ENCODE measurements at regions not wholly inside any gene's neighbourhood (a gene's known extent, or its start where the extent isn't known, plus 50 kb on each side); places are given as distances from the start of the nearest gene placed in this dataset.

DNA sequence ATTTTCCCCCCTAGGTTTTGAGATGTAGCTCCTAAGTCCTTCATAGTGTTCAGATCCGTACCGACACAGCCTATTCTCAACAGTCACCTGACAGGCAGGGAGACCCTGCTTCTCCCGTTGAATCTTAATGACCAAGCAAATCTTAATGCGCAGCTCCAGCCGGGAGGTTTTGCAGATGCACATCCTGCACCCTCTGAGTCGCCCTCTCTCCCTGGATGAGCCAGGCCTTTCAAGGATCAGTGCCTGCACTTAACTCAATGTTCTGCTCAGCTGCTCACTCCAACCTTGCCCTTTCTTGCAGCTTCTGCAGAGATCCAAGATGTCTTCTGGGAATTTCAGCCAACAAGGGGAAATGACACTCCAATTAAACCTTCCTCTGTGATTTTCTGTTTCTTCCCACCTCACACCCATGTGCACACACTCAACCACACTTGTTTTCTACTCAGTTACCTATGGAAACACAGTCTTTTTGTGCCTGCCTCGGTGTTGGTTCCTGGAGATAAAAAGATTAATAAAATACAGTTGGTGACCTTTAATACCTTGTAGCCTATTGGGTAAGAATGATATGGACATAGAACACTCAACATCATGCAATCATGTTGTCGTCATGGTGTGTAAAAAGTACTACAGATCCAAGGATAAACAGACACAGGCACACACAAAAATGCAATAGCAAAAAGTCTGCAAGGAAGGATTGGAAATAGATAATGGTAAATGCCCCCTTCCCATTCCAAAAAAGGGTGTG is 76.9 kb upstream of the DYNLRB2 start:
- TF ChIP-seq CTCF (conservative IDR thresholded peaks at IDR 0.05; ENCODE audit: low read length) (no peak), EZH2phosphoT487 (IDR thresholded peaks at IDR 0.05; ENCODE audit: borderline replicate concordance) (no peak)
